ENCODE measurements at regions not wholly inside any gene's neighbourhood (a gene's known extent, or its start where the extent isn't known, plus 50 kb on each side); places are given as distances from the start of the nearest gene placed in this dataset.
A peak's percentile ranks its signal among the peaks of the same experiment; 100 is the strongest.

DNA sequence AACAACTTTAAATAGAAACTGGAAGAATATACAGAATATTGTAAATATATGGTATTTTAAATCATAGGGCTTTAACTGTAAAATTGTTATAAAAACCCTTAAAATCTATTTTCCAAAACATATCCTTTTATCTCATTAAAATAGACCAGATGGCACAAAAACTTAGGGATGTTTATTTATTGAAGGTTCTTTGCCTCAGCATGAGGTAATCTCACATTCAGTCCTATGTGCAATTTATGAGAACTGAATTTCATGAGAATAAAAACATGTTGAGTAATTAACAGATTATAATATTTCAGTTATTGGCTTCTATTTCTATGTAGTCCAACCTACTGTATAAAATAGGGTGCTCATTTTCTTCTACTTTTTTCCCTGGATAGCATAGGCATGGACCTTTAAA lies 329.2 kb upstream of the PRR16 start:
- DNase-seq = no peak
- TF ChIP-seq, protein P1, sequence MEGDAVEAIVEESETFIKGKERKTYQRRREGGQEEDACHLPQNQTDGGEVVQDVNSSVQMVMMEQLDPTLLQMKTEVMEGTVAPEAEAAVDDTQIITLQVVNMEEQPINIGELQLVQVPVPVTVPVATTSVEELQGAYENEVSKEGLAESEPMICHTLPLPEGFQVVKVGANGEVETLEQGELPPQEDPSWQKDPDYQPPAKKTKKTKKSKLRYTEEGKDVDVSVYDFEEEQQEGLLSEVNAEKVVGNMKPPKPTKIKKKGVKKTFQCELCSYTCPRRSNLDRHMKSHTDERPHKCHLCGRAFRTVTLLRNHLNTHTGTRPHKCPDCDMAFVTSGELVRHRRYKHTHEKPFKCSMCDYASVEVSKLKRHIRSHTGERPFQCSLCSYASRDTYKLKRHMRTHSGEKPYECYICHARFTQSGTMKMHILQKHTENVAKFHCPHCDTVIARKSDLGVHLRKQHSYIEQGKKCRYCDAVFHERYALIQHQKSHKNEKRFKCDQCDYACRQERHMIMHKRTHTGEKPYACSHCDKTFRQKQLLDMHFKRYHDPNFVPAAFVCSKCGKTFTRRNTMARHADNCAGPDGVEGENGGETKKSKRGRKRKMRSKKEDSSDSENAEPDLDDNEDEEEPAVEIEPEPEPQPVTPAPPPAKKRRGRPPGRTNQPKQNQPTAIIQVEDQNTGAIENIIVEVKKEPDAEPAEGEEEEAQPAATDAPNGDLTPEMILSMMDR (IDR thresholded peaks at IDR 0.05) = no peak
- Histone ChIP-seq H3K4me3 (ENCODE audit: low read length) (no peak overlapping the region), H3K9me3 (ENCODE audit: control insufficient read depth in 1 of 2, insufficient read depth in 1 of 2, low read length in 2 of 2) (no peaks in the 10 kb centered on the region), H3K27me3 (ENCODE audit: control insufficient read depth in 1 of 2, insufficient read depth in 2 of 2, low read length in 2 of 2) (no peaks in the 10 kb centered on the region), H3K36me3 (ENCODE audit: insufficient read depth, low read length) (no peaks in the 10 kb centered on the region), H3K27ac (ENCODE audit: low read depth in 1 of 2, low read length in 2 of 2) (no peak overlapping the region), H3K4me1 (ENCODE audit: insufficient read depth, low read length) (no peaks in the 10 kb centered on the region)
- intact Hi-C loops (cut with DNase I, micrococcal nuclease) = no loop called here
- H3K4me3 Mint-ChIP-seq = no peak overlapping the region
- ATAC-seq (ENCODE audit: poor library complexity) = no peak
- no peaks in the 10 kb centered on the region for H3K4me1 Mint-ChIP-seq (ENCODE audit: low read depth)
- no peaks in the 10 kb centered on the region for H3K27me3 Mint-ChIP-seq
- no peaks in the 10 kb centered on the region for H3K36me3 Mint-ChIP-seq (ENCODE audit: low read depth)
- ChIA-PET POLR2A (no interaction called here), CTCF (no interaction called here)
- H3K9me3 Mint-ChIP-seq = no peaks in the 10 kb centered on the region
- no peak overlapping the region for H3K27ac Mint-ChIP-seq

DNA sequence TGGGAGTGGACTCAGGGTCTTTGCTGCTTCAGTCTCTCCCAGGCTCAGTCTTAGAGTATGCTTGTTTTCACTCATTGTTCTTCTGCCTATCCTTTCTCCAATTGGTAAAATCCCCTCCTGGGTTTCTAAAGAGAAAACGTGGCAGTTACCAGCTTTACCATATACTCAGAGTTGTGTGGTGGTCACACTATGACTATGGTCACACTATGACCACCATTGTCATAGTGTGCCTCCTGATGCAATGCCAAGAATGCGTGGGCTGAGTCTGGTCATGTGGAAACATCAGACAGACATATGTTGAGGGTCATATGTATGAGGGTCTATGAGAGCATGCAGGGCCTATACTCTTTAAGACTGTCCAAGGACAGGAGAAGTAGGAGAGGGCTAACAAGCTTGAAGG lies 326.5 kb upstream of the PRR16 start:
- CTCF ChIA-PET = no interaction called here
- H3K4me1 ChIP-seq (ENCODE audit: insufficient read depth, low read length) = no peaks in the 10 kb centered on the region
- no peak overlapping the region for H3K27ac ChIP-seq (ENCODE audit: low read depth in 1 of 2, low read length in 2 of 2)
- no peak overlapping the region for H3K27ac Mint-ChIP-seq
- H3K36me3 ChIP-seq (ENCODE audit: insufficient read depth, low read length) = no peaks in the 10 kb centered on the region
- no peaks in the 10 kb centered on the region for H3K36me3 Mint-ChIP-seq (ENCODE audit: low read depth)
- no peaks in the 10 kb centered on the region for H3K9me3 ChIP-seq (ENCODE audit: control insufficient read depth in 1 of 2, insufficient read depth in 1 of 2, low read length in 2 of 2)
- TF ChIP-seq, protein P1 (IDR thresholded peaks at IDR 0.05) = no peak
- POLR2A ChIA-PET = no interaction called here
- H3K27me3 ChIP-seq (ENCODE audit: control insufficient read depth in 1 of 2, insufficient read depth in 2 of 2, low read length in 2 of 2) = no peaks in the 10 kb centered on the region
- DNase-seq = no peak
- ATAC-seq (ENCODE audit: poor library complexity) = no peak
- no peaks in the 10 kb centered on the region for H3K27me3 Mint-ChIP-seq
- no peaks in the 10 kb centered on the region for H3K4me1 Mint-ChIP-seq (ENCODE audit: low read depth)
- H3K4me3 Mint-ChIP-seq = no peak overlapping the region
- intact Hi-C loops (cut with DNase I, micrococcal nuclease) = no loop called here
- H3K4me3 ChIP-seq (ENCODE audit: low read length) = no peak overlapping the region
- H3K9me3 Mint-ChIP-seq = no peaks in the 10 kb centered on the region

DNA sequence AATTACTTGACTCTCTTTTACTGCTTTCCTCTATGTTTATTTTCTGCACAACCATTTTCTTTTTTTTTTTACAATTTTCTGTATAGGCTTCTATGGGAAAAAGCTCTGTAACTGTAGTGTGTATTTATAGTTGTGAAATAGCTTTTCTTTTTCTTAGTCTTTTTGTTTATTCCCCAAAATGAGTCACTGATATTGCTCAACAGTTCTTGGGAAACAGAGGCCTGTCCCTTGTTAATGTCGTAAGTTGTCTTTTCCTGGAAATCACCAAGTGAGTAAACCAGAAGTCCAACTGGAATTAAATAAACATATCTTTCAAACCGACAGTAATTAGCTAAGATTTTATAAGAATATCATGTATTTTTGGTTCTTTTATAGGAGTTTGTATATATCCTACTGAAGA lies 325.1 kb upstream of the PRR16 start:
- peak in 3 of 14 experiments; percentile 1 to 70 (median 60) for DNase-seq
- Histone ChIP-seq H3K4me3 (ENCODE audit: low read length) (no peak overlapping the region), H3K36me3 (ENCODE audit: insufficient read depth, low read length) (no peaks in the 10 kb centered on the region), H3K27me3 (ENCODE audit: control insufficient read depth in 1 of 2, insufficient read depth in 2 of 2, low read length in 2 of 2) (no peaks in the 10 kb centered on the region), H3K4me1 (ENCODE audit: insufficient read depth, low read length) (no peaks in the 10 kb centered on the region), H3K9me3 (ENCODE audit: control insufficient read depth in 1 of 2, insufficient read depth in 1 of 2, low read length in 2 of 2) (no peaks in the 10 kb centered on the region), H3K27ac (ENCODE audit: low read depth in 1 of 2, low read length in 2 of 2) (no peak overlapping the region)
- Mint-ChIP-seq H3K27ac (no peak overlapping the region), H3K27me3 (no peaks in the 10 kb centered on the region), H3K4me3 (no peak overlapping the region), H3K36me3 (ENCODE audit: low read depth) (no peaks in the 10 kb centered on the region), H3K4me1 (ENCODE audit: low read depth) (no peaks in the 10 kb centered on the region), H3K9me3 (no peaks in the 10 kb centered on the region)
- intact Hi-C loops (cut with DNase I, micrococcal nuclease) = no loop called here
- CTCF ChIA-PET = no interaction called here
- TF ChIP-seq, protein P1 (IDR thresholded peaks at IDR 0.05) = no peak
- ATAC-seq (ENCODE audit: poor library complexity) = no peak
- POLR2A ChIA-PET = no interaction called here

All from CD4-positive, alpha-beta T cell (primary cell).